Suprapubic skin (tissue), 4 donors: ENCODE measurements at regions not wholly inside any gene's neighbourhood (a gene's known extent, or its start where the extent isn't known, plus 50 kb on each side); places are given as distances from the start of the nearest gene placed in this dataset.

Experiments used
- CTCF ChIP-seq, 2 donors: fragments of 200-600 bp in 1 of 2; fragments of 450-650 bp in 1 of 2; sonication (generic) in 1 of 2; IDR thresholded peaks; one replicate each; pipeline ENCODE4 v1.5.1; 2016 to 2019; ENCODE audit warnings: antibody characterized with exemption in 2 of 2, mild to moderate bottlenecking in 1 of 2, moderate library complexity in 1 of 2
- EP300 ChIP-seq: sonication (generic); formaldehyde crosslinking; IDR thresholded peaks from one replicate; pipeline ENCODE4 v1.6.1; 2017; ENCODE audit warnings: antibody characterized with exemption
- POLR2A ChIP-seq, 2 donors: fragments of 450-650 bp; IDR thresholded peaks; one replicate each; pipeline ENCODE4 v1.6.1; 2017; ENCODE audit warnings: antibody characterized with exemption in 2 of 2, mild to moderate bottlenecking in 2 of 2, moderate library complexity in 2 of 2
- POLR2AphosphoS5 ChIP-seq, 3 donors: sonication (generic); formaldehyde crosslinking; IDR thresholded peaks; one replicate each; pipeline ENCODE4 v1.6.1; 2017; ENCODE audit warnings: antibody characterized with exemption in 3 of 3

- TF ChIP-seq CTCF (IDR thresholded peaks at IDR 0.05) (no peak), POLR2AphosphoS5 (IDR thresholded peaks at IDR 0.05) (no peak), POLR2A (IDR thresholded peaks at IDR 0.05) (no peak), EP300 (no peak)
Measured at GRCh38 chr2:188850786-188851185, 123.4 kb upstream of the COL3A1 start.
